Ascending aorta (tissue), 2 donors: ENCODE measurements at regions not wholly inside any gene's neighbourhood (a gene's known extent, or its start where the extent isn't known, plus 50 kb on each side); places are given as distances from the start of the nearest gene placed in this dataset.

Source experiments
- DNase-seq, 2 donors: peaks; one replicate each; pipeline ENCODE4 v3.0.0-alpha.2; 2019; ENCODE audit warnings: low spot score in 2 of 2
- H3K27ac ChIP-seq, 2 donors: fragments of 200-600 bp; sonication (generic); one replicate each; pipeline ENCODE4 v1.5.1; 2016 to 2017; ENCODE audit warnings: mild to moderate bottlenecking in 1 of 2
- H3K27me3 ChIP-seq: fragments of 200-600 bp; sonication (generic); one replicate; pipeline ENCODE4 v1.5.1; 2017
- H3K36me3 ChIP-seq, 2 donors: fragments of 200-600 bp; sonication (generic); one replicate each; pipeline ENCODE4 v1.5.1; 2016
- H3K4me1 ChIP-seq, 2 donors: fragments of 200-600 bp; sonication (generic); one replicate each; pipeline ENCODE4 v1.5.1; 2016 to 2017; ENCODE audit warnings: mild to moderate bottlenecking in 1 of 2
- H3K4me3 ChIP-seq, 2 donors: fragments of 200-600 bp; sonication (generic); one replicate each; pipeline ENCODE4 v1.5.1; 2016 to 2017; ENCODE audit warnings: mild to moderate bottlenecking in 1 of 2
- H3K9me3 ChIP-seq, 2 donors: fragments of 200-600 bp; sonication (generic); one replicate each; pipeline ENCODE4 v1.5.1; 2016
- intact Hi-C: fragments of 100-400 bp; cut with DNase I; formaldehyde crosslinking; loops from one replicate; pipeline ENCODE4 v1.15.1; 2023
- TF ChIP-seq, protein P1 (sequence below), 3 experiments: fragments of 200-600 bp in 2 of 3; fragments of 450-650 bp in 1 of 3; sonication (generic) in 2 of 3; IDR thresholded peaks; one replicate each; pipeline ENCODE4 v1.5.1; 2016 to 2019; ENCODE audit warnings: antibody characterized with exemption in 3 of 3, mild to moderate bottlenecking in 1 of 3, moderate library complexity in 1 of 3

DNA sequence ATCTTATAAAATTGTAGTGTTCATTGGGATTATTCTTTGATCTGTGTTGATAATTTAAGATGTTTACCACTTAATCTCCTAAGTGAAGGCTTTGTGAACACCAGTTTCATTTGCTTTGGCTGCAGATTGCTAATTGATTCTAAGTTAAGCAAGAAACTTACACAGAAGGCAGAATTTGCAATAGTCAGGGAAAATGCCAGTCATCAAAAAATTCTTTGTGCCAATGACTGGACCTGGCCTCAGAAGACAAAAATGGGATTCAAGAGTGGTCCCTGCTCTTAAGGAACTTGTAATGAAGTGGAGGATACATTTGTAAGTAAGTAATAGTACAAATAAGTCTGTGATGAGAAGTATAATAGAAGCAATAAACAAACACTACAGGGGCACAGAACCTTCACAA, 63.3 kb upstream of the EXOC2 start:
- H3K27me3 ChIP-seq: no peaks in the 10 kb centered on the region
- H3K4me1 ChIP-seq: no peaks in the 10 kb centered on the region
- intact Hi-C loops: no loop called here
- TF ChIP-seq, protein P1, sequence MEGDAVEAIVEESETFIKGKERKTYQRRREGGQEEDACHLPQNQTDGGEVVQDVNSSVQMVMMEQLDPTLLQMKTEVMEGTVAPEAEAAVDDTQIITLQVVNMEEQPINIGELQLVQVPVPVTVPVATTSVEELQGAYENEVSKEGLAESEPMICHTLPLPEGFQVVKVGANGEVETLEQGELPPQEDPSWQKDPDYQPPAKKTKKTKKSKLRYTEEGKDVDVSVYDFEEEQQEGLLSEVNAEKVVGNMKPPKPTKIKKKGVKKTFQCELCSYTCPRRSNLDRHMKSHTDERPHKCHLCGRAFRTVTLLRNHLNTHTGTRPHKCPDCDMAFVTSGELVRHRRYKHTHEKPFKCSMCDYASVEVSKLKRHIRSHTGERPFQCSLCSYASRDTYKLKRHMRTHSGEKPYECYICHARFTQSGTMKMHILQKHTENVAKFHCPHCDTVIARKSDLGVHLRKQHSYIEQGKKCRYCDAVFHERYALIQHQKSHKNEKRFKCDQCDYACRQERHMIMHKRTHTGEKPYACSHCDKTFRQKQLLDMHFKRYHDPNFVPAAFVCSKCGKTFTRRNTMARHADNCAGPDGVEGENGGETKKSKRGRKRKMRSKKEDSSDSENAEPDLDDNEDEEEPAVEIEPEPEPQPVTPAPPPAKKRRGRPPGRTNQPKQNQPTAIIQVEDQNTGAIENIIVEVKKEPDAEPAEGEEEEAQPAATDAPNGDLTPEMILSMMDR (IDR thresholded peaks at IDR 0.05): no peak
- no peak overlapping the region for H3K4me3 ChIP-seq
- no peak overlapping the region for H3K27ac ChIP-seq
- H3K36me3 ChIP-seq: no peaks in the 10 kb centered on the region
- DNase-seq: no peak
- no peaks in the 10 kb centered on the region for H3K9me3 ChIP-seq

GRCh38 chr6:754202-754601, 61.3 kb upstream of the EXOC2 start:
- Histone ChIP-seq H3K9me3 (no peaks in the 10 kb centered on the region), H3K27me3 (no peaks in the 10 kb centered on the region), H3K4me1 (no peaks in the 10 kb centered on the region), H3K36me3 (no peaks in the 10 kb centered on the region), H3K27ac (no peak overlapping the region), H3K4me3 (no peak overlapping the region)
- no peak for DNase-seq
- intact Hi-C loops: no loop called here
- TF ChIP-seq, protein P1 (IDR thresholded peaks at IDR 0.05): no peak

GRCh38 chr6:753486-753885, 60.5 kb upstream of the EXOC2 start:
- Histone ChIP-seq H3K27ac (no peak overlapping the region), H3K4me3 (no peak overlapping the region), H3K4me1 (no peaks in the 10 kb centered on the region), H3K36me3 (no peaks in the 10 kb centered on the region), H3K27me3 (no peaks in the 10 kb centered on the region), H3K9me3 (no peaks in the 10 kb centered on the region)
- DNase-seq: no peak
- TF ChIP-seq, protein P1 (IDR thresholded peaks at IDR 0.05): no peak
- intact Hi-C loops: no loop called here

DNA sequence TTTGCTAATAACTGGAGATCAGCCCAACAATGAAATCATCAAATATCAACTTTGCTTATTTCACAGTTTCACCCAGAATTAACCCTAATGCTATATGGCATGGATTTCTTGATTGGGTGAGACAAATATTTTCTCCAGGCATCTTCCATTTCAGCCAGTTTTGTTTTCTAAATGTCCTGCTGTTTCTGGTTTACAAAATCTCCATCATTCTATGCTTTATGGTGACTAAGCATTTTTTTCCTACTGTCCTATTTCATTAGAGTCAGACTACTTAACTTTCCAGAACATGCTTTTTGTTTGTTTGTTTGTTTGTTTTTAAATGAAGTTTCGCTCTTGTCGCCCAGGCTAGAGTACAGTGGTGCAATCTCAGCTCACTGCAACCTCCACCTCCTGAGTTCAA, 59.5 kb upstream of the EXOC2 start:
- intact Hi-C loops: no loop called here
- Histone ChIP-seq H3K9me3 (no peaks in the 10 kb centered on the region), H3K4me1 (no peaks in the 10 kb centered on the region), H3K27ac (no peak overlapping the region), H3K4me3 (no peak overlapping the region), H3K27me3 (no peaks in the 10 kb centered on the region), H3K36me3 (no peaks in the 10 kb centered on the region)
- TF ChIP-seq, protein P1 (IDR thresholded peaks at IDR 0.05): no peak
- no peak for DNase-seq

DNA sequence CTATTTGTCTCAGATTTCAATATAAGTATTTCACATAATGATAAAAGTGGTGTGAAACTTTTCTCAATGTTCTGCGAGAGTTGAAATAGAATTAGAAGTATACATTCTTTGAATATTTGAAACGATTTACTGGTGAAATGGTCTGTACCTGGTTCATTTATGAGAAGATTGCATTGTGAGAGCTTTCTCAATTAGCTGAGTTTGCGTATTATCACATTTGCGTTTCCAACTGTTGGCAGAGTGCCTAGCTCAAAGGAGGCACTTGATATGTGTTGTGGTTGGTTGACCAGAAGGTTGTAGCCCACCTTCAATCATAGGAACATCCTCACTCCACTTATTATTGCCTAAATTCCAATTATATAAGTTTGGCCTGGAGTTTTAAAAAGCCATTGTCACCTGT, 58.8 kb upstream of the EXOC2 start:
- Histone ChIP-seq H3K4me3 (no peak overlapping the region), H3K4me1 (no peaks in the 10 kb centered on the region), H3K27ac (no peak overlapping the region), H3K36me3 (no peaks in the 10 kb centered on the region), H3K27me3 (no peaks in the 10 kb centered on the region), H3K9me3 (no peaks in the 10 kb centered on the region)
- no peak for DNase-seq
- intact Hi-C loops: no loop called here
- TF ChIP-seq, protein P1 (IDR thresholded peaks at IDR 0.05): no peak

GRCh38 chr6:747921-748320, 55.0 kb upstream of the EXOC2 start:
- Histone ChIP-seq H3K27me3 (no peaks in the 10 kb centered on the region), H3K9me3 (no peaks in the 10 kb centered on the region), H3K36me3 (no peaks in the 10 kb centered on the region), H3K27ac (no peak overlapping the region), H3K4me3 (no peak overlapping the region), H3K4me1 (no peaks in the 10 kb centered on the region)
- no peak for DNase-seq
- TF ChIP-seq, protein P1 (IDR thresholded peaks at IDR 0.05): no peak
- intact Hi-C loops: no loop called here
